K562 (cell line): ENCODE measurements at regions not wholly inside any gene's neighbourhood (a gene's known extent, or its start where the extent isn't known, plus 50 kb on each side); places are given as distances from the start of the nearest gene placed in this dataset.

Experiments
- ATAC-seq: fragments of 200-7000 bp; cut with Tn5 transposase; 3 replicates; pipeline ENCODE4 v1.9.1; 2020; ENCODE audit warnings: moderate library complexity
- BruUV-seq: library from RNA; stranded (reverse); fragments of 400-500 nt; replicated peaks from 2 replicates; lab custom pipeline; 2021; lab: Mats Ljungman, UMichigan
- CTCF ChIA-PET: fragments of 300-600 bp; formaldehyde crosslinking; extraction: SDS; loops from one replicate; lab custom pipeline; 2021; ENCODE audit warnings: low intra/inter-chr PET ratio; lab: Yijun Ruan, JAX
- POLR2A ChIA-PET: fragments of 300-600, 350-650 bp; sonication (Branson Sonifier 250); formaldehyde crosslinking; extraction: SDS; loops from one replicate; lab custom pipeline; 2021; ENCODE audit warnings: antibody characterized with exemption, inconsistent platforms; lab: Yijun Ruan, JAX
- DNase-seq, 4 experiments: peaks; one replicate each; pipeline versions ENCODE4 v3.0.0 to v3.0.0-alpha.2; 2011 to 2018; ENCODE audit warnings: low spot score in 3 of 4, mixed read lengths in 3 of 4; ENCODE audit errors: extremely low read depth in 1 of 4
- FAIRE-seq: peaks from 2 replicates; lab custom pipeline; 2011; peaks lifted over from hg19 to GRCh38; lab: Jason Lieb, UNC
- H2AFZ ChIP-seq: 2 replicates; pipeline ENCODE4 v1.6.0; 2011; ENCODE audit warnings: low read depth, low read length, control low read depth, inconsistent platforms
- H3K27ac ChIP-seq: fragments of 200-600 bp; 3 replicates; pipeline ENCODE4 v1.8.0; 2011; ENCODE audit warnings: low read depth, mild to moderate bottlenecking, control low read depth, inconsistent platforms, low read length, moderate library complexity, mixed read lengths; ENCODE audit errors: extremely low read depth
- H3K27me3 ChIP-seq, 2 experiments: fragments of 300-600 bp in 1 of 2; 2 replicates in 1 of 2; 3 replicates in 1 of 2; pipeline versions ENCODE4 v1.6.0 to v1.8.0; 2011; ENCODE audit warnings: inconsistent platforms in 2 of 2, low read length in 2 of 2, mild to moderate bottlenecking in 1 of 2, mixed read lengths in 1 of 2, moderate library complexity in 1 of 2; ENCODE audit not compliant: control insufficient read depth in 2 of 2, insufficient read depth in 2 of 2
- H3K36me3 ChIP-seq: fragments of 300-600 bp; 3 replicates; pipeline ENCODE4 v1.8.0; 2011; ENCODE audit warnings: mild to moderate bottlenecking, low read length, inconsistent platforms; ENCODE audit not compliant: control insufficient read depth, insufficient read depth
- H3K4me1 ChIP-seq, 2 experiments: fragments of 200-600 bp in 1 of 2; replicated peaks in 1 of 2; 2 replicates in 1 of 2; 3 replicates in 1 of 2; pipeline versions ENCODE4 v1.5.1 to v1.8.0; 2011; ENCODE audit warnings: inconsistent platforms in 2 of 2, low read length in 2 of 2, mild to moderate bottlenecking in 1 of 2, mixed read lengths in 1 of 2, moderate library complexity in 1 of 2; ENCODE audit not compliant: control insufficient read depth in 2 of 2, insufficient read depth in 2 of 2
- H3K4me2 ChIP-seq: 2 replicates; pipeline ENCODE4 v1.6.1; 2011; ENCODE audit warnings: low read length, control low read depth, inconsistent platforms, mixed read lengths; ENCODE audit not compliant: insufficient read depth
- H3K4me3 ChIP-seq: fragments of 200-600 bp; sonication (generic), shearing (Covaris generic); 2 replicates; pipeline ENCODE4 v1.5.1; 2016; ENCODE audit warnings: control low read depth, inconsistent platforms
- H3K79me2 ChIP-seq: fragments of 200-600 bp; 3 replicates; pipeline ENCODE4 v1.8.0; 2011; ENCODE audit warnings: low read length, inconsistent platforms; ENCODE audit not compliant: control insufficient read depth, insufficient read depth
- H3K9ac ChIP-seq, 2 experiments: 2 replicates each; pipeline versions ENCODE4 v1.6.0 to v1.6.1; 2011; ENCODE audit warnings: low read depth in 2 of 2, low read length in 2 of 2, control low read depth in 1 of 2, inconsistent platforms in 1 of 2, mild to moderate bottlenecking in 1 of 2, mixed read lengths in 1 of 2; ENCODE audit not compliant: insufficient read depth in 1 of 2
- H3K9me1 ChIP-seq: one replicate; pipeline ENCODE4 v1.6.0; 2011; ENCODE audit warnings: inconsistent platforms, mild to moderate bottlenecking, low read length, moderate library complexity; ENCODE audit not compliant: control insufficient read depth, insufficient read depth
- H3K9me3 ChIP-seq: replicated peaks from 2 replicates; pipeline ENCODE4 v1.5.1; 2011; ENCODE audit warnings: low read depth, low read length, inconsistent platforms; ENCODE audit not compliant: control insufficient read depth, insufficient read depth
- H4K20me1 ChIP-seq: replicated peaks from 2 replicates; pipeline ENCODE4 v1.6.1; 2011; ENCODE audit warnings: low read length, inconsistent platforms, mixed read lengths; ENCODE audit not compliant: control insufficient read depth, insufficient read depth
- CHD1 ChIP-seq: fragments of 200-600 bp; sonication (generic); IDR thresholded peaks from one replicate; pipeline ENCODE4 v1.6.1; 2012; ENCODE audit warnings: mild to moderate bottlenecking, moderate library complexity, low read length, inconsistent platforms
- GTF2F1 ChIP-seq: IDR thresholded peaks from 2 replicates; pipeline ENCODE4 v1.6.1; 2011; ENCODE audit warnings: low read depth, low read length, improper control_type of control experiment
- NR3C1 ChIP-seq: sonication (generic); formaldehyde crosslinking; IDR thresholded peaks from 2 replicates; pipeline ENCODE4 v1.8.1; 2022; ENCODE audit warnings: missing genetic modification reagents
- ZBTB7A ChIP-seq: IDR thresholded peaks from 2 replicates; pipeline ENCODE4 v1.6.1; 2011; ENCODE audit warnings: low read depth, mild to moderate bottlenecking, low read length, moderate library complexity, borderline replicate concordance; ENCODE audit not compliant: control insufficient read depth
- WGBS: fragments of 100-300 bp; shearing (Covaris generic); methylation state at CpG from one replicate; pipeline ENCODE4 v1.1.6; 2016; ENCODE audit warnings: low coverage, mixed read lengths; ENCODE audit not compliant: insufficient coverage; ENCODE audit errors: missing lambda C conversion rate; 5-methylcytosine and 5-hydroxymethylcytosine counted together
- in situ Hi-C: fragments of 300-500 bp; cut with MboI; formaldehyde crosslinking; loops from 4 replicates; pipeline ENCODE4 v1.15.0; 2018; ENCODE audit warnings: inconsistent platforms, mixed read lengths
- intact Hi-C: fragments of 100-400 bp; cut with micrococcal nuclease; formaldehyde crosslinking; loops from 2 replicates; pipeline ENCODE4 v1.14.2; 2022
- TF ChIP-seq, protein P1 (sequence below): fragments of 450-650 bp; formaldehyde crosslinking; IDR thresholded peaks from 2 replicates; pipeline ENCODE4 v1.4.0; 2020; ENCODE audit warnings: mild to moderate bottlenecking, mixed read lengths
- TF ChIP-seq, protein P2 (sequence below): fragments of 250-450 bp; sonication (Bioruptor Pico); IDR thresholded peaks from 2 replicates; pipeline ENCODE4 v1.4.0; 2020

DNA sequence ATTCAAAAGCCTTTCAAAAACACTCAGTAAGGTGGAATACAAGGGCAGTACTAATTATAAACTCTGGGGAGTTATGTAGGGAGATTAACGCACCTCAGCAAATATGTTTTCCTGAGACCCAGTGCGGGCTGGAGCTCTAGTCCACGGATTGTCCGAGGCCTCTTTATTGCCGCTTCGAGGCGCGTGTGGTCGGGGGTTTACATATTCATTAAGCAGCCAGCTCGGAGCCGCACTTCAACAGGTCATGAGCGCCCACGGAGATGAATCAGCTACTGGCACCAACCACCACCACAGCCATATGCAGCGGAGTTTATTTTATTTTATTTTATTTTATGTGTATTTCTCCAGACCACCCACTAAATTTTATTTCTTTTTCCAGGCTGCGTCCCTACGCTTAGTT, 195.9 kb upstream of the ADARB2 start:
- H3K4me1 ChIP-seq: no peaks in the 10 kb centered on the region
- H3K9me3 ChIP-seq: no peaks in the 10 kb centered on the region
- no peaks in the 10 kb centered on the region for H3K9me1 ChIP-seq
- no peaks in the 10 kb centered on the region for H4K20me1 ChIP-seq
- H3K4me3 ChIP-seq: no peak overlapping the region
- no peak for TF ChIP-seq NR3C1 (CRISPR knock-in tag)
- TF ChIP-seq, protein P1, sequence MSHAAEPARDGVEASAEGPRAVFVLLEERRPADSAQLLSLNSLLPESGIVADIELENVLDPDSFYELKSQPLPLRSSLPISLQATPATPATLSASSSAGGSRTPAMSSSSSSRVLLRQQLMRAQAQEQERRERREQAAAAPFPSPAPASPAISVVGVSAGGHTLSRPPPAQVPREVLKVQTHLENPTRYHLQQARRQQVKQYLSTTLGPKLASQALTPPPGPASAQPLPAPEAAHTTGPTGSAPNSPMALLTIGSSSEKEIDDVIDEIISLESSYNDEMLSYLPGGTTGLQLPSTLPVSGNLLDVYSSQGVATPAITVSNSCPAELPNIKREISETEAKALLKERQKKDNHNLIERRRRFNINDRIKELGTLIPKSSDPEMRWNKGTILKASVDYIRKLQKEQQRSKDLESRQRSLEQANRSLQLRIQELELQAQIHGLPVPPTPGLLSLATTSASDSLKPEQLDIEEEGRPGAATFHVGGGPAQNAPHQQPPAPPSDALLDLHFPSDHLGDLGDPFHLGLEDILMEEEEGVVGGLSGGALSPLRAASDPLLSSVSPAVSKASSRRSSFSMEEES (CRISPR knock-in tag): no peak
- TF ChIP-seq, protein P2, sequence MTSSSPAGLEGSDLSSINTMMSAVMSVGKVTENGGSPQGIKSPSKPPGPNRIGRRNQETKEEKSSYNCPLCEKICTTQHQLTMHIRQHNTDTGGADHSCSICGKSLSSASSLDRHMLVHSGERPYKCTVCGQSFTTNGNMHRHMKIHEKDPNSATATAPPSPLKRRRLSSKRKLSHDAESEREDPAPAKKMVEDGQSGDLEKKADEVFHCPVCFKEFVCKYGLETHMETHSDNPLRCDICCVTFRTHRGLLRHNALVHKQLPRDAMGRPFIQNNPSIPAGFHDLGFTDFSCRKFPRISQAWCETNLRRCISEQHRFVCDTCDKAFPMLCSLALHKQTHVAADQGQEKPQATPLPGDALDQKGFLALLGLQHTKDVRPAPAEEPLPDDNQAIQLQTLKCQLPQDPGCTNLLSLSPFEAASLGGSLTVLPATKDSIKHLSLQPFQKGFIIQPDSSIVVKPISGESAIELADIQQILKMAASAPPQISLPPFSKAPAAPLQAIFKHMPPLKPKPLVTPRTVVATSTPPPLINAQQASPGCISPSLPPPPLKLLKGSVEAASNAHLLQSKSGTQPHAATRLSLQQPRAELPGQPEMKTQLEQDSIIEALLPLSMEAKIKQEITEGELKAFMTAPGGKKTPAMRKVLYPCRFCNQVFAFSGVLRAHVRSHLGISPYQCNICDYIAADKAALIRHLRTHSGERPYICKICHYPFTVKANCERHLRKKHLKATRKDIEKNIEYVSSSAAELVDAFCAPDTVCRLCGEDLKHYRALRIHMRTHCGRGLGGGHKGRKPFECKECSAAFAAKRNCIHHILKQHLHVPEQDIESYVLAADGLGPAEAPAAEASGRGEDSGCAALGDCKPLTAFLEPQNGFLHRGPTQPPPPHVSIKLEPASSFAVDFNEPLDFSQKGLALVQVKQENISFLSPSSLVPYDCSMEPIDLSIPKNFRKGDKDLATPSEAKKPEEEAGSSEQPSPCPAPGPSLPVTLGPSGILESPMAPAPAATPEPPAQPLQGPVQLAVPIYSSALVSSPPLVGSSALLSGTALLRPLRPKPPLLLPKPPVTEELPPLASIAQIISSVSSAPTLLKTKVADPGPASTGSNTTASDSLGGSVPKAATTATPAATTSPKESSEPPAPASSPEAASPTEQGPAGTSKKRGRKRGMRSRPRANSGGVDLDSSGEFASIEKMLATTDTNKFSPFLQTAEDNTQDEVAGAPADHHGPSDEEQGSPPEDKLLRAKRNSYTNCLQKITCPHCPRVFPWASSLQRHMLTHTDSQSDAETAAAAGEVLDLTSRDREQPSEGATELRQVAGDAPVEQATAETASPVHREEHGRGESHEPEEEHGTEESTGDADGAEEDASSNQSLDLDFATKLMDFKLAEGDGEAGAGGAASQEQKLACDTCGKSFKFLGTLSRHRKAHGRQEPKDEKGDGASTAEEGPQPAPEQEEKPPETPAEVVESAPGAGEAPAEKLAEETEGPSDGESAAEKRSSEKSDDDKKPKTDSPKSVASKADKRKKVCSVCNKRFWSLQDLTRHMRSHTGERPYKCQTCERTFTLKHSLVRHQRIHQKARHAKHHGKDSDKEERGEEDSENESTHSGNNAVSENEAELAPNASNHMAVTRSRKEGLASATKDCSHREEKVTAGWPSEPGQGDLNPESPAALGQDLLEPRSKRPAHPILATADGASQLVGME (CRISPR knock-in tag): no peak
- no peak for TF ChIP-seq ZBTB7A
- no peak for TF ChIP-seq CHD1
- no peak for TF ChIP-seq GTF2F1
- H3K4me2 ChIP-seq: no peak overlapping the region
- FAIRE-seq (no peak), DNase-seq (no peak), ATAC-seq (no peak)
- no peak overlapping the region for H3K27ac ChIP-seq
- peaks cover 3% of the 10 kb centered on the region in 2 experiments; a peak in 1 of 5 replicates for H3K27me3 ChIP-seq
- intact Hi-C loops: no loop called here
- no TSS peak for BruUV-seq
- WGBS: 1% methylated on average over 16 of the region's 16 CpGs
- no peaks in the 10 kb centered on the region for H3K79me2 ChIP-seq
- H2AFZ ChIP-seq: no peak overlapping the region
- ChIA-PET POLR2A (no interaction called here), CTCF (no interaction called here)
- H3K36me3 ChIP-seq: no peaks in the 10 kb centered on the region
- H3K9ac ChIP-seq: no peak overlapping the region
- in situ Hi-C loops: no loop called here
